ENCODE measurements at regions not wholly inside any gene's neighbourhood (a gene's known extent, or its start where the extent isn't known, plus 50 kb on each side); places are given as distances from the start of the nearest gene placed in this dataset.

DNA sequence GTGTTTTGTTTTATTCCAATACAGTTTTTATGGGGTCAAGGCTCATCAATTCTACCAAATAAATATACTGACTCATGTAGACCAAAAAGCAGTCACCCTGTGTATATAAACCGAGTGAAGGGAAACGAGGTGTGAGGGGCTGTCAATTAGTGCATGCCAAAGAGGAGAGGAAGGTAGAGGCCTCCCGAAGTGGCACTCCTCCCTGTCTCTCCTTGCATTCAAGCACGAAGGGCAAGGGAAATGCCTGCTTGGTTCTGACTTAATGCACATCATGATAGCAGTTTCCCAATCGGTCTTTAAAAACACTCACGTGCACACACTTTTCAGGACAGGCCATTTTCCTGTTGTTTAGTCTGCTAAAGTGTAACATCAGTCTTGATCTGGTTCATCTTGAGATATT, 125.6 kb upstream of the SLCO6A1 start:
- no peak for TF ChIP-seq CTCF (IDR thresholded peaks at IDR 0.05; ENCODE audit: extremely low read depth in 1 of 2, insufficient read depth in 1 of 2, low read depth in 1 of 2, low read length in 2 of 2)
- no peak for TF ChIP-seq MYC (IDR thresholded peaks at IDR 0.05; ENCODE audit: low read depth, low read length)
- TF ChIP-seq JUN (IDR thresholded peaks at IDR 0.05; ENCODE audit: borderline replicate concordance, insufficient read depth, insufficient read length, low read depth), result no peak
- no peak for TF ChIP-seq POLR2A (IDR thresholded peaks at IDR 0.05; ENCODE audit: low read depth, low read length)
- TF ChIP-seq EZH2 (IDR thresholded peaks at IDR 0.05; ENCODE audit: borderline replicate concordance, low read depth, low read length, severe bottlenecking), result no peak
- no peak for TF ChIP-seq POLR2AphosphoS5 (IDR thresholded peaks at IDR 0.05; ENCODE audit: insufficient read depth, low read depth, low read length)
- no peak for TF ChIP-seq FOS (IDR thresholded peaks at IDR 0.05; ENCODE audit: borderline replicate concordance, insufficient read depth, low read length)
- no peak for TF ChIP-seq MAX (IDR thresholded peaks at IDR 0.05; ENCODE audit: insufficient read depth, insufficient read length)
- TF ChIP-seq GATA2 (IDR thresholded peaks at IDR 0.05; ENCODE audit: insufficient read depth, insufficient read length, low read depth, low read length), result no peak
